IMR-90 (cell line): ENCODE measurements at regions not wholly inside any gene's neighbourhood (a gene's known extent, or its start where the extent isn't known, plus 50 kb on each side); places are given as distances from the start of the nearest gene placed in this dataset.

Experiments used
- ATAC-seq: fragments of 200-7000 bp; cut with Tn5 transposase; 2 replicates; pipeline ENCODE4 v1.9.1; 2020; ENCODE audit warnings: low read depth, mild to moderate bottlenecking, moderate library complexity
- BruUV-seq: library from RNA; stranded (reverse); fragments of 400-500 nt; replicated peaks from 2 replicates; lab custom pipeline; 2021; lab: Mats Ljungman, UMichigan
- CTCF ChIA-PET: fragments of 300-600 bp; formaldehyde crosslinking; extraction: SDS; loops from one replicate; lab custom pipeline; 2021; ENCODE audit warnings: antibody characterized with exemption; lab: Yijun Ruan, JAX
- POLR2A ChIA-PET: fragments of 300-600 bp; sonication (Branson Sonifier 250); formaldehyde crosslinking; loops from one replicate; lab custom pipeline; 2022; ENCODE audit warnings: antibody characterized with exemption; ENCODE audit not compliant: unreplicated experiment; lab: Charles Lee
- DNase-seq: peaks from one replicate; pipeline ENCODE4 v3.0.0; 2013
- H2AFZ ChIP-seq: replicated peaks from 2 replicates; pipeline ENCODE3; 2013; ENCODE audit warnings: low read length, mild to moderate bottlenecking; ENCODE audit not compliant: poor library complexity
- H2AK5ac ChIP-seq: 2 replicates; pipeline ENCODE4 v1.6.1; 2013; ENCODE audit warnings: low read depth, low read length, inconsistent platforms
- H2AK9ac ChIP-seq: replicated peaks from 2 replicates; pipeline ENCODE3; 2013; ENCODE audit warnings: mild to moderate bottlenecking, low read depth, low read length, moderate library complexity; ENCODE audit not compliant: poor library complexity
- H2BK120ac ChIP-seq: 2 replicates; pipeline ENCODE4 v1.6.1; 2013; ENCODE audit warnings: low read depth, low read length, inconsistent platforms
- H2BK15ac ChIP-seq: 3 replicates; pipeline ENCODE4 v1.6.1; 2013; ENCODE audit warnings: low read depth, low read length, inconsistent platforms
- H2BK20ac ChIP-seq: 2 replicates; pipeline ENCODE4 v1.6.1; 2013; ENCODE audit warnings: low read depth, mild to moderate bottlenecking, inconsistent platforms, low read length, moderate library complexity
- H2BK5ac ChIP-seq: 2 replicates; pipeline ENCODE4 v1.6.1; 2013; ENCODE audit warnings: mild to moderate bottlenecking, low read depth, low read length, inconsistent platforms; ENCODE audit not compliant: poor library complexity, severe bottlenecking
- H3K14ac ChIP-seq: replicated peaks from 2 replicates; pipeline ENCODE4 v1.6.1; 2013; ENCODE audit warnings: low read depth, low read length, inconsistent platforms
- H3K18ac ChIP-seq: 2 replicates; pipeline ENCODE4 v1.6.1; 2013; ENCODE audit warnings: low read depth, low read length, control low read depth
- H3K23ac ChIP-seq: 2 replicates; pipeline ENCODE4 v1.6.1; 2013; ENCODE audit warnings: low read depth, low read length, inconsistent platforms
- H3K27ac ChIP-seq: 2 replicates; pipeline ENCODE4 v1.5.1; 2013; ENCODE audit warnings: mild to moderate bottlenecking, control low read depth, low read length; ENCODE audit not compliant: insufficient read depth
- H3K27me3 ChIP-seq: 2 replicates; pipeline ENCODE4 v1.6.1; 2013; ENCODE audit warnings: low read length; ENCODE audit not compliant: control insufficient read depth, insufficient read depth
- H3K36me3 ChIP-seq: 2 replicates; pipeline ENCODE4 v1.6.1; 2013; ENCODE audit warnings: low read length, mixed read lengths; ENCODE audit not compliant: control insufficient read depth, insufficient read depth
- H3K4ac ChIP-seq: 2 replicates; pipeline ENCODE4 v1.6.1; 2013; ENCODE audit warnings: low read depth, low read length, inconsistent platforms
- H3K4me1 ChIP-seq: 2 replicates; pipeline ENCODE4 v1.6.1; 2013; ENCODE audit warnings: low read length, mixed read lengths; ENCODE audit not compliant: control insufficient read depth, insufficient read depth
- H3K4me2 ChIP-seq: 2 replicates; pipeline ENCODE4 v1.6.1; 2013; ENCODE audit warnings: low read depth, mild to moderate bottlenecking, control low read depth, low read length, moderate library complexity
- H3K4me3 ChIP-seq: 2 replicates; pipeline ENCODE4 v1.5.1; 2013; ENCODE audit warnings: low read depth, mild to moderate bottlenecking, control low read depth, low read length, moderate library complexity; ENCODE audit not compliant: insufficient read depth
- H3K56ac ChIP-seq: 2 replicates; pipeline ENCODE4 v1.6.1; 2013; ENCODE audit warnings: low read length, inconsistent platforms; ENCODE audit not compliant: insufficient read depth; ENCODE audit errors: extremely low read depth
- H3K79me1 ChIP-seq, 2 experiments: 2 replicates each; pipeline ENCODE4 v1.6.1; 2013; ENCODE audit warnings: low read length in 2 of 2, inconsistent platforms in 1 of 2, low read depth in 1 of 2
- H3K9ac ChIP-seq: 2 replicates; pipeline ENCODE4 v1.6.1; 2013; ENCODE audit warnings: low read depth, low read length, control low read depth
- H3K9me1 ChIP-seq: 2 replicates; pipeline ENCODE4 v1.6.1; 2013; ENCODE audit warnings: low read length, inconsistent platforms; ENCODE audit not compliant: insufficient read depth
- H3K9me3 ChIP-seq: 2 replicates; pipeline ENCODE4 v1.6.1; 2013; ENCODE audit warnings: low read length; ENCODE audit not compliant: control insufficient read depth, insufficient read depth
- H4K20me1 ChIP-seq: 2 replicates; pipeline ENCODE4 v1.6.1; 2013; ENCODE audit warnings: low read length, inconsistent platforms; ENCODE audit not compliant: insufficient read depth
- H4K5ac ChIP-seq: 2 replicates; pipeline ENCODE4 v1.6.1; 2013; ENCODE audit warnings: mild to moderate bottlenecking, low read depth, low read length, control low read depth
- H4K8ac ChIP-seq, 2 experiments: 2 replicates each; pipeline ENCODE4 v1.6.1; 2013; ENCODE audit warnings: low read depth in 2 of 2, low read length in 2 of 2, control low read depth in 1 of 2, inconsistent platforms in 1 of 2
- H4K91ac ChIP-seq: 2 replicates; pipeline ENCODE4 v1.6.1; 2013; ENCODE audit warnings: low read depth, low read length, inconsistent platforms; ENCODE audit not compliant: insufficient read depth
- BHLHE40 ChIP-seq: fragments of 150-350 bp; IDR thresholded peaks from 2 replicates; pipeline ENCODE4 v1.6.1; 2016; ENCODE audit warnings: mild to moderate bottlenecking, low read depth, low read length
- CEBPB ChIP-seq: IDR thresholded peaks from 2 replicates; pipeline ENCODE4 v1.6.1; 2012; ENCODE audit warnings: low read depth, low read length, improper control_type of control experiment
- CHD1 ChIP-seq: IDR thresholded peaks from 2 replicates; pipeline ENCODE4 v1.6.1; 2012; ENCODE audit warnings: low read depth, low read length, improper control_type of control experiment
- CTCF ChIP-seq: conservative IDR thresholded peaks from 2 replicates; pipeline ENCODE4 v1.5.1; 2012; ENCODE audit warnings: mild to moderate bottlenecking, low read depth, low read length, improper control_type of control experiment
- ELK1 ChIP-seq: fragments of 150-350 bp; IDR thresholded peaks from 2 replicates; pipeline ENCODE4 v1.6.1; 2016; ENCODE audit warnings: low read depth, mild to moderate bottlenecking, low read length, moderate library complexity, borderline replicate concordance
- FOS ChIP-seq: fragments of 150-350 bp; IDR thresholded peaks from 2 replicates; pipeline ENCODE4 v1.6.1; 2016; ENCODE audit warnings: low read depth, low read length
- MAFK ChIP-seq: IDR thresholded peaks from 2 replicates; pipeline ENCODE4 v1.6.1; 2012; ENCODE audit warnings: low read depth, low read length, improper control_type of control experiment
- MXI1 ChIP-seq: IDR thresholded peaks from 2 replicates; pipeline ENCODE4 v1.6.1; 2012; ENCODE audit warnings: low read depth, mild to moderate bottlenecking, low read length, moderate library complexity, borderline replicate concordance
- NFE2L2 ChIP-seq: fragments of 150-350 bp; IDR thresholded peaks from 2 replicates; pipeline ENCODE4 v1.6.1; 2016; ENCODE audit warnings: low read depth, mild to moderate bottlenecking, low read length
- POLR2A ChIP-seq: IDR thresholded peaks from 2 replicates; pipeline ENCODE4 v1.6.1; 2012; ENCODE audit warnings: mild to moderate bottlenecking, low read depth, low read length
- RAD21 ChIP-seq: IDR thresholded peaks from 2 replicates; pipeline ENCODE4 v1.6.1; 2012; ENCODE audit warnings: low read length, improper control_type of control experiment
- RCOR1 ChIP-seq: IDR thresholded peaks from 2 replicates; pipeline ENCODE4 v1.6.1; 2012; ENCODE audit warnings: mild to moderate bottlenecking, low read length, improper control_type of control experiment; ENCODE audit not compliant: insufficient replicate concordance
- RFX5 ChIP-seq: IDR thresholded peaks from 2 replicates; pipeline ENCODE4 v1.8.0; 2012; ENCODE audit warnings: low read depth, mild to moderate bottlenecking, low read length, moderate library complexity
- WGBS, 2 experiments: methylation state at CpG; one replicate each; pipeline versions ENCODE4 v1.1.5 to v1.1.7; 2013; ENCODE audit warnings: missing lambda C conversion rate in 2 of 2; ENCODE audit not compliant: insufficient read length in 1 of 2; ENCODE audit errors: extremely low coverage in 2 of 2; 5-methylcytosine and 5-hydroxymethylcytosine counted together
- dilution Hi-C: fragments of 300-500 bp; cut with HindIII; formaldehyde crosslinking; loops from one replicate; pipeline ENCODE4 v1.14.3; 2018; ENCODE audit warnings: low sequenced_read_pairs; ENCODE audit not compliant: unreplicated experiment
- in situ Hi-C: fragments of 300-500 bp; cut with MboI; formaldehyde crosslinking; loops from 3 replicates; pipeline ENCODE4 v1.14.3; 2019; ENCODE audit warnings: low sequenced_read_pairs, inconsistent platforms, mixed read lengths
- intact Hi-C: fragments of 100-400 bp; cut with micrococcal nuclease; formaldehyde crosslinking; loops from 2 replicates; pipeline ENCODE4 v1.10.0; 2022
- TF ChIP-seq, protein P1 (sequence below): fragments of 150-350 bp; IDR thresholded peaks from 2 replicates; pipeline ENCODE4 v1.6.1; 2017; ENCODE audit warnings: mild to moderate bottlenecking, antibody characterized with exemption, low read length, low read depth

DNA sequence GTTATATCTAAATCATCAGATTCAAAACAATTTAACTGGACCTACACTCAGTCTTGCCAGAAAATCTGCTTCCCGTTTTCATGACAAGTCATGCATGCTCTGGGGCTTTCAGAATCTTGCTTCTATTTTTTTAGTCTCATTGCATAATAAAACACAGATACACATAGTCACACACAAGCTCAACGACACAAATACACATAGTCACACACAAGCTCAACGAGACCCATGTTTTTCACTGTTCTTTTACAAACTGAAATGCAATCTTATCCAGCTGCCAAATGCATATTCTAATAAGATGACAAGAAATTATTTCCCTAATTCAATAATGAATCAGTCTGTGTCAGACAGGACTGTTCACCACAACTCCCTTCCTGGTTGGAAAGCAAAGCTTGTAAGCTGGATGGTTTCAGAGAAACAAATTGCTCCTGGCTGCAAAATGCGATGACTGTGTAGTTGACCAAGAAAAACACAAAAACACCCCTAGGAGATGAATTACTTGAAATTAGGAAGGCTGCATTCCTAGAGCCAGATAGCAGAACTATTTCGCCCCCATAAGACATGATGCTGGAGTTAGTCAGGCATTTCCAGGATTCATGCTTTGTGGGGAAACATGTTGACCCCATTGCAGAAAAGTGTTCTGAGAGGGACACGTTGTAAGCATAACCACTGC lies 208.7 kb downstream of the CHIC2 start:
- CTCF ChIA-PET = interaction anchor here (0.9 to 1.1 kb wide), 3 partner anchors 33 to 372 kb away, joined by 3 read pairs; no protein-coding TSS in a partner anchor
- H3K14ac ChIP-seq = peak overlapping the region; percentile 42
- peak overlapping the region; percentile 64; the same call in 1 of the 2 replicates for H4K91ac ChIP-seq
- peaks cover 4% of the 10 kb centered on the region; the same call in 1 of the 2 replicates for H3K9me1 ChIP-seq
- H3K36me3 ChIP-seq = no peaks in the 10 kb centered on the region
- peak overlapping the region; percentile 72; the same call in 1 of the 2 replicates for H3K27ac ChIP-seq
- 0 out of 2 replicates have a peak overlapping the region, but pooled peaks have one; percentile 9 for H3K9ac ChIP-seq
- peaks cover 24% of the 10 kb centered on the region for H3K4me1 ChIP-seq
- intact Hi-C loops (no loop called here), dilution Hi-C loops (no loop called here), in situ Hi-C loops (no loop called here)
- no peaks in the 10 kb centered on the region for H3K79me1 ChIP-seq
- no peak overlapping the region for H2AK5ac ChIP-seq
- H3K27me3 ChIP-seq = no peaks in the 10 kb centered on the region
- peak overlapping the region; percentile 81 for H3K4me2 ChIP-seq
- no peak overlapping the region for H3K4me3 ChIP-seq
- H2BK5ac ChIP-seq = peak overlapping the region; percentile 79
- no peak overlapping the region for H2AFZ ChIP-seq
- no TSS peak for BruUV-seq
- H3K56ac ChIP-seq = peak overlapping the region; percentile 44
- peak overlapping the region; percentile 1; the same call in 1 of the 2 replicates for H3K23ac ChIP-seq
- WGBS, 2 experiments = no CpG with 5 or more reads among the region's 6 CpGs
- H3K18ac ChIP-seq = peak overlapping the region; percentile 94
- no peaks in the 10 kb centered on the region for H3K9me3 ChIP-seq
- peak overlapping the region; percentile 85 for H2BK20ac ChIP-seq
- H4K5ac ChIP-seq = peak overlapping the region; percentile 50
- H2AK9ac ChIP-seq = no peak overlapping the region
- peak overlapping the region; percentile 30; the same call in 1 of the 2 replicates for H3K4ac ChIP-seq
- H4K8ac ChIP-seq = peak overlapping the region; percentile 59 to 79; a peak in 3 of 4 replicates
- no peaks in the 10 kb centered on the region for H4K20me1 ChIP-seq
- peak overlapping the region; percentile 30; the same call in 1 of the 3 replicates for H2BK15ac ChIP-seq
- peak; percentile 91 for DNase-seq
- POLR2A ChIA-PET = interaction anchor here (0.5 kb wide), 1 partner anchor 374 kb away, joined by 4 read pairs; no protein-coding TSS in a partner anchor
- peak overlapping the region; percentile 64; the same call in 1 of the 2 replicates for H2BK120ac ChIP-seq
- peak; percentile 68 for ATAC-seq
- TF ChIP-seq CEBPB = peak; percentile 52; the same call in 1 of the 2 replicates
- no peak for TF ChIP-seq MXI1
- TF ChIP-seq, protein P1, sequence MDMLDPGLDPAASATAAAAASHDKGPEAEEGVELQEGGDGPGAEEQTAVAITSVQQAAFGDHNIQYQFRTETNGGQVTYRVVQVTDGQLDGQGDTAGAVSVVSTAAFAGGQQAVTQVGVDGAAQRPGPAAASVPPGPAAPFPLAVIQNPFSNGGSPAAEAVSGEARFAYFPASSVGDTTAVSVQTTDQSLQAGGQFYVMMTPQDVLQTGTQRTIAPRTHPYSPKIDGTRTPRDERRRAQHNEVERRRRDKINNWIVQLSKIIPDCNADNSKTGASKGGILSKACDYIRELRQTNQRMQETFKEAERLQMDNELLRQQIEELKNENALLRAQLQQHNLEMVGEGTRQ = no peak
- no peak for TF ChIP-seq CTCF
- TF ChIP-seq FOS = 0 out of 2 replicates have a peak, but pooled peaks have one; percentile 24
- no peak for TF ChIP-seq POLR2A
- no peak for TF ChIP-seq ELK1
- peak; percentile 83 for TF ChIP-seq RCOR1
- TF ChIP-seq RAD21 = 0 out of 2 replicates have a peak, but pooled peaks have one; percentile 14
- 0 out of 2 replicates have a peak, but pooled peaks have one; percentile 1 for TF ChIP-seq MAFK
- TF ChIP-seq NFE2L2 = no peak
- TF ChIP-seq BHLHE40 = peak; percentile 26; the same call in 1 of the 2 replicates
- no peak for TF ChIP-seq RFX5
- TF ChIP-seq CHD1 = no peak
